Loucy (cell line): ENCODE measurements at regions not wholly inside any gene's neighbourhood (a gene's known extent, or its start where the extent isn't known, plus 50 kb on each side); places are given as distances from the start of the nearest gene placed in this dataset.

ENCODE experiments used
- CTCF ChIP-seq: fragments of 200-600 bp; sonication (generic); conservative IDR thresholded peaks from 2 replicates; pipeline ENCODE4 v1.5.1; 2014; ENCODE audit warnings: mild to moderate bottlenecking, antibody characterized with exemption, low read length
- EZH2phosphoT487 ChIP-seq: fragments of 200-600 bp; IDR thresholded peaks from 2 replicates; pipeline ENCODE4 v1.6.1; 2018; ENCODE audit warnings: antibody characterized with exemption, mild to moderate bottlenecking, moderate library complexity, borderline replicate concordance

- TF ChIP-seq CTCF (no peak), EZH2phosphoT487 (no peak)
These were observed 371.5 kb downstream of the ZNF536 start for GRCh38 chr19:30743702-30744101.
